ENCODE measurements at regions not wholly inside any gene's neighbourhood (a gene's known extent, or its start where the extent isn't known, plus 50 kb on each side); places are given as distances from the start of the nearest gene placed in this dataset.

GRCh38 chr5:174493530-174493929 lies 230.9 kb upstream of the MSX2 start:
- H4K5ac ChIP-seq (ENCODE audit: insufficient read length, low read depth, low read length): no peak overlapping the region
- H2AK5ac ChIP-seq (ENCODE audit: low read depth, low read length): 0 out of 2 replicates have a peak overlapping the region, but pooled peaks have one; percentile 39
- H2AFZ ChIP-seq (ENCODE audit: low read length): no peak overlapping the region
- H4K20me1 ChIP-seq (replicated peaks in 1 of 2; ENCODE audit: control insufficient read depth in 1 of 2, insufficient read depth in 2 of 2, low read length in 2 of 2): no peaks in the 10 kb centered on the region
- peaks cover 7 to 8% of the 10 kb centered on the region in 2 experiments; a peak in 3 of 4 replicates for H3K9me3 ChIP-seq (ENCODE audit: insufficient read depth in 2 of 2, low read depth in 1 of 2, low read length in 1 of 2)
- H3K4me1 ChIP-seq (replicated peaks in 1 of 4; ENCODE audit: control insufficient read depth in 3 of 4, insufficient read depth in 4 of 4, low read length in 3 of 4): no peaks in the 10 kb centered on the region
- H3K18ac ChIP-seq (ENCODE audit: extremely low read depth, low read length): no peak overlapping the region
- H3K56ac ChIP-seq (replicated peaks; ENCODE audit: insufficient read length, low read depth, low read length): no peak overlapping the region
- H3K36me3 ChIP-seq (ENCODE audit: control insufficient read depth in 2 of 4, insufficient read depth in 4 of 4, low read length in 3 of 4): no peaks in the 10 kb centered on the region
- no peaks in the 10 kb centered on the region; the same call in 1 of the 2 replicates for H3K23me2 ChIP-seq (ENCODE audit: low read depth, low read length)
- H2BK15ac ChIP-seq (ENCODE audit: low read length): no peak overlapping the region
- ChIA-PET POLR2A (ENCODE audit: partially characterized antibody) (no interaction called here), CTCF (ENCODE audit: partially characterized antibody) (interaction anchor here (0.5 to 2.2 kb wide), 3 partner anchors 36 to 102 kb away, joined by 3 to 6 read pairs (median 3); no protein-coding TSS in a partner anchor)
- no peak overlapping the region for H2BK5ac ChIP-seq (ENCODE audit: low read depth, low read length)
- H3K79me1 ChIP-seq (ENCODE audit: low read depth, low read length): no peaks in the 10 kb centered on the region
- H3K27me3 ChIP-seq (replicated peaks in 1 of 4; ENCODE audit: control insufficient read depth in 3 of 4, extremely low read depth in 1 of 4, insufficient read depth in 3 of 4, low read length in 3 of 4): no peaks in the 10 kb centered on the region; a peak in 1 of 7 replicates
- FAIRE-seq (no peak), DNase-seq (ENCODE audit: low read depth in 1 of 2, low spot score in 2 of 2) (no peak)
- H2BK20ac ChIP-seq (ENCODE audit: low read length): no peak overlapping the region
- no peak overlapping the region for H2BK12ac ChIP-seq (ENCODE audit: low read depth, low read length)
- no peak overlapping the region for H3K14ac ChIP-seq (ENCODE audit: insufficient read length)
- no peak overlapping the region for H3K4me3 ChIP-seq (ENCODE audit: extremely low read depth in 1 of 4, insufficient read depth in 2 of 4, low read depth in 3 of 4, low read length in 4 of 4)
- no peak overlapping the region for H4K91ac ChIP-seq (replicated peaks; ENCODE audit: insufficient read length, low read length)
- H3K23ac ChIP-seq (ENCODE audit: insufficient read length): no peak overlapping the region
- no peaks in the 10 kb centered on the region for H3K79me2 ChIP-seq (ENCODE audit: control insufficient read depth in 1 of 2, insufficient read depth in 2 of 2, low read length in 2 of 2)
- WGBS, 2 experiments (ENCODE audit: extremely low coverage in 1 of 2, insufficient coverage in 1 of 2, insufficient read length in 1 of 2, insufficient replicate concordance in 2 of 2, low coverage in 1 of 2, low lambda C conversion rate in 2 of 2, missing lambda C conversion rate in 1 of 2): 85% methylated on average over 7 of the region's 7 CpGs; no CpG with 5 or more reads in 1 of the 2 experiments
- H2BK120ac ChIP-seq (replicated peaks; ENCODE audit: low read depth, low read length): no peak overlapping the region
- TF ChIP-seq CTCF (IDR thresholded peaks at IDR 0.05; ENCODE audit: control extremely low read depth in 1 of 3, insufficient read depth in 1 of 3, low read depth in 1 of 3, low read length in 3 of 3) (no peak), ATF3 (IDR thresholded peaks at IDR 0.05; ENCODE audit: insufficient read depth, low read depth, low read length) (no peak), BCL11A (IDR thresholded peaks at IDR 0.05; ENCODE audit: low read depth in 2 of 2, low read length in 2 of 2) (no peak), RFX5 (IDR thresholded peaks at IDR 0.05; ENCODE audit: borderline replicate concordance, low read depth, low read length) (no peak), EP300 (IDR thresholded peaks at IDR 0.05; ENCODE audit: borderline replicate concordance in 1 of 2, low read depth in 2 of 2, low read length in 2 of 2) (no peak), EGR1 (IDR thresholded peaks at IDR 0.05; ENCODE audit: borderline replicate concordance, low read depth, low read length) (no peak), NRF1 (IDR thresholded peaks at IDR 0.05; ENCODE audit: low read depth, low read length) (no peak)
- H3K4me2 ChIP-seq (ENCODE audit: insufficient read depth in 1 of 2, low read depth in 2 of 2, low read length in 2 of 2): no peak overlapping the region
- no peak overlapping the region for H3K4ac ChIP-seq (replicated peaks; ENCODE audit: insufficient read length, low read depth, low read length)
- no peak overlapping the region for H4K8ac ChIP-seq (ENCODE audit: extremely low read depth, insufficient read depth, low read length)
- H3K9ac ChIP-seq (replicated peaks in 1 of 4; ENCODE audit: extremely low read depth in 1 of 4, low read depth in 3 of 4, low read length in 3 of 4): no peak overlapping the region
- H3K27ac ChIP-seq (ENCODE audit: low read depth, low read length): no peak overlapping the region
